ENCODE measurements at regions not wholly inside any gene's neighbourhood (a gene's known extent, or its start where the extent isn't known, plus 50 kb on each side); places are given as distances from the start of the nearest gene placed in this dataset.

- Histone ChIP-seq H3K9me3 (ENCODE audit: low read depth, low read length, poor library complexity, severe bottlenecking) (no peaks in the 10 kb centered on the region), H3K4me1 (ENCODE audit: insufficient read depth, low read length, poor library complexity, severe bottlenecking) (no peaks in the 10 kb centered on the region), H3K27me3 (replicated peaks; ENCODE audit: insufficient read depth, low read depth, low read length, poor library complexity) (no peaks in the 10 kb centered on the region), H3K36me3 (ENCODE audit: insufficient read depth, low read length, poor library complexity, severe bottlenecking) (no peaks in the 10 kb centered on the region), H3K4me3 (ENCODE audit: low read depth, low read length, poor library complexity, severe bottlenecking) (no peak overlapping the region), H3K27ac (ENCODE audit: low read depth, low read length, poor library complexity, severe bottlenecking) (no peak overlapping the region)
- TF ChIP-seq CTCF (conservative IDR thresholded peaks at IDR 0.05; ENCODE audit: low read depth, low read length) (no peak), EZH2 (IDR thresholded peaks at IDR 0.05; ENCODE audit: borderline replicate concordance, low read depth, low read length, poor library complexity, severe bottlenecking) (no peak)
- BruUV-seq (replicated peaks) = no TSS peak
- intact Hi-C loops (cut with micrococcal nuclease; ENCODE audit: unreplicated experiment) = no loop called here
- ChIA-PET CTCF (no interaction called here), POLR2A (ENCODE audit: low non-redundant PET) (no interaction called here)
- DNase-seq (ENCODE audit: low spot score) = no peak
Observed at GRCh38 chr3:182451871-182452270, 341.4 kb upstream of the ATP11B start.

- TF ChIP-seq CTCF (conservative IDR thresholded peaks at IDR 0.05; ENCODE audit: low read depth, low read length) (no peak), EZH2 (IDR thresholded peaks at IDR 0.05; ENCODE audit: borderline replicate concordance, low read depth, low read length, poor library complexity, severe bottlenecking) (no peak)
- CTCF ChIA-PET = no interaction called here
- Histone ChIP-seq H3K27ac (ENCODE audit: low read depth, low read length, poor library complexity, severe bottlenecking) (no peak overlapping the region), H3K27me3 (replicated peaks; ENCODE audit: insufficient read depth, low read depth, low read length, poor library complexity) (no peaks in the 10 kb centered on the region), H3K4me1 (ENCODE audit: insufficient read depth, low read length, poor library complexity, severe bottlenecking) (no peaks in the 10 kb centered on the region), H3K36me3 (ENCODE audit: insufficient read depth, low read length, poor library complexity, severe bottlenecking) (no peaks in the 10 kb centered on the region), H3K9me3 (ENCODE audit: low read depth, low read length, poor library complexity, severe bottlenecking) (no peaks in the 10 kb centered on the region), H3K4me3 (ENCODE audit: low read depth, low read length, poor library complexity, severe bottlenecking) (no peak overlapping the region)
- POLR2A ChIA-PET (ENCODE audit: low non-redundant PET) = interaction anchor here (0.6 kb wide), 1 partner anchor 23 kb away, joined by 5 read pairs; no protein-coding TSS in a partner anchor
- no TSS peak for BruUV-seq (replicated peaks)
- intact Hi-C loops (cut with micrococcal nuclease; ENCODE audit: unreplicated experiment) = no loop called here
- DNase-seq (ENCODE audit: low spot score) = no peak
Observed at GRCh38 chr3:182455011-182455410, 338.3 kb upstream of the ATP11B start.

- ChIA-PET POLR2A (ENCODE audit: low non-redundant PET) (no interaction called here), CTCF (interaction anchor here (0.6 kb wide), 1 partner anchor 21 kb away, joined by 7 read pairs; no protein-coding TSS in a partner anchor)
- TF ChIP-seq EZH2 (IDR thresholded peaks at IDR 0.05; ENCODE audit: borderline replicate concordance, low read depth, low read length, poor library complexity, severe bottlenecking) (no peak), CTCF (conservative IDR thresholded peaks at IDR 0.05; ENCODE audit: low read depth, low read length) (no peak)
- no TSS peak for BruUV-seq (replicated peaks)
- Histone ChIP-seq H3K9me3 (ENCODE audit: low read depth, low read length, poor library complexity, severe bottlenecking) (no peaks in the 10 kb centered on the region), H3K27ac (ENCODE audit: low read depth, low read length, poor library complexity, severe bottlenecking) (no peak overlapping the region), H3K4me1 (ENCODE audit: insufficient read depth, low read length, poor library complexity, severe bottlenecking) (no peaks in the 10 kb centered on the region), H3K36me3 (ENCODE audit: insufficient read depth, low read length, poor library complexity, severe bottlenecking) (no peaks in the 10 kb centered on the region), H3K27me3 (replicated peaks; ENCODE audit: insufficient read depth, low read depth, low read length, poor library complexity) (no peaks in the 10 kb centered on the region), H3K4me3 (ENCODE audit: low read depth, low read length, poor library complexity, severe bottlenecking) (no peak overlapping the region)
- no peak for DNase-seq (ENCODE audit: low spot score)
- intact Hi-C loops (cut with micrococcal nuclease; ENCODE audit: unreplicated experiment) = no loop called here
Observed at GRCh38 chr3:182460303-182460702, 333.0 kb upstream of the ATP11B start.
